Esophagus squamous epithelium (tissue), 4 donors: ENCODE measurements at regions not wholly inside any gene's neighbourhood (a gene's known extent, or its start where the extent isn't known, plus 50 kb on each side); places are given as distances from the start of the nearest gene placed in this dataset.

Experiments
- CTCF ChIP-seq, 6 experiments: fragments of 450-650 bp in 4 of 6; fragments of 200-600 bp in 2 of 6; sonication (generic) in 2 of 6; IDR thresholded peaks; one replicate each; pipeline ENCODE4 v1.5.1; 2016 to 2019; ENCODE audit warnings: antibody characterized with exemption in 6 of 6, mild to moderate bottlenecking in 4 of 6, moderate library complexity in 4 of 6
- POLR2A ChIP-seq, 4 donors: fragments of 450-650 bp; IDR thresholded peaks; one replicate each; pipeline ENCODE4 v1.6.1; 2017; ENCODE audit warnings: antibody characterized with exemption in 4 of 4, mild to moderate bottlenecking in 4 of 4, moderate library complexity in 3 of 4

- no peak for TF ChIP-seq CTCF (IDR thresholded peaks at IDR 0.05)
- TF ChIP-seq POLR2A (IDR thresholded peaks at IDR 0.05) = no peak
Observed at GRCh38 chr10:83982812-83983211, 156.5 kb upstream of the GHITM start.
